ENCODE measurements at regions not wholly inside any gene's neighbourhood (a gene's known extent, or its start where the extent isn't known, plus 50 kb on each side); places are given as distances from the start of the nearest gene placed in this dataset.
A peak's percentile ranks its signal among the peaks of the same experiment; 100 is the strongest.

DNA sequence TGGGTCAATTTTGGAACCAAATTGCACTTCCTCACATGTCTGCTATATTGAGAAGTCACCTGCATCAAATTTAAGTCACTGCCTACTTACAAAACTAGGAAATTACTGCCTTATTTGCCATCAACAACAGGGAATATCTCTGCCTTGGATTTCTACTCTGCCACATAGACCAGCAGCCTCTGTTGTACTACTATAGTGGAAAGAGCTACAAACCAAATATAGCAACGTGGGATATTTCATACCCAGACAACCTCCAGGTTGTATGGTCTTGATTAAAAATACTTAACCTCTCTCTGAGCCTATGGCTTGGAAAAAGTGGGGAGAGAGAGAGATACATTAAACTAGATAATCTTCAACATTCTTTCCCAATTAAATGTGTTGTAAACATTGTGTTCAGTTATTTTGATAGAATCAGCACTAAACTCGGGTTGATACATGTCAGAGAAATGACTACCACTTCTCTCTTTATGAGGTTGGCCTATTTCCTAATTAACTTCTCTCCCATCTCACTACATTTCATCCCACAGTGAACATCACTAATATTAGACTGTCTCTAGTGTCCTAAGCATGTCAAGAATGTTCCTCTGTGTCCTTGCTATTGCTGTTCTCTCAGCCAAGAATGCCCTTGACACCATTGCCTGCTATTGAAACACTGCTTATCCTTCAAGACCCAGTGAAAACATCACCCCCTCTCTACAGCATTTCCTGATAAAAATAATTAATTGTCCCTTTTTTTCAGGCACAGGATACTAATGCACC is 421.2 kb downstream of the IPMK start:
- no peak for DNase-seq (ENCODE audit: extremely low spot score, unreplicated experiment)
- no peaks in the 10 kb centered on the region for H3K36me3 Mint-ChIP-seq
- no peak overlapping the region for H3K4me3 Mint-ChIP-seq
- TF ChIP-seq, protein P1, sequence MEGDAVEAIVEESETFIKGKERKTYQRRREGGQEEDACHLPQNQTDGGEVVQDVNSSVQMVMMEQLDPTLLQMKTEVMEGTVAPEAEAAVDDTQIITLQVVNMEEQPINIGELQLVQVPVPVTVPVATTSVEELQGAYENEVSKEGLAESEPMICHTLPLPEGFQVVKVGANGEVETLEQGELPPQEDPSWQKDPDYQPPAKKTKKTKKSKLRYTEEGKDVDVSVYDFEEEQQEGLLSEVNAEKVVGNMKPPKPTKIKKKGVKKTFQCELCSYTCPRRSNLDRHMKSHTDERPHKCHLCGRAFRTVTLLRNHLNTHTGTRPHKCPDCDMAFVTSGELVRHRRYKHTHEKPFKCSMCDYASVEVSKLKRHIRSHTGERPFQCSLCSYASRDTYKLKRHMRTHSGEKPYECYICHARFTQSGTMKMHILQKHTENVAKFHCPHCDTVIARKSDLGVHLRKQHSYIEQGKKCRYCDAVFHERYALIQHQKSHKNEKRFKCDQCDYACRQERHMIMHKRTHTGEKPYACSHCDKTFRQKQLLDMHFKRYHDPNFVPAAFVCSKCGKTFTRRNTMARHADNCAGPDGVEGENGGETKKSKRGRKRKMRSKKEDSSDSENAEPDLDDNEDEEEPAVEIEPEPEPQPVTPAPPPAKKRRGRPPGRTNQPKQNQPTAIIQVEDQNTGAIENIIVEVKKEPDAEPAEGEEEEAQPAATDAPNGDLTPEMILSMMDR (conservative IDR thresholded peaks at IDR 0.05) = no peak
- H3K4me1 Mint-ChIP-seq (ENCODE audit: unreplicated experiment) = peaks cover 13% of the 10 kb centered on the region
- H3K27ac Mint-ChIP-seq = no peak overlapping the region
- no peaks in the 10 kb centered on the region for H3K9me3 Mint-ChIP-seq
- no peaks in the 10 kb centered on the region for H3K27me3 Mint-ChIP-seq

DNA sequence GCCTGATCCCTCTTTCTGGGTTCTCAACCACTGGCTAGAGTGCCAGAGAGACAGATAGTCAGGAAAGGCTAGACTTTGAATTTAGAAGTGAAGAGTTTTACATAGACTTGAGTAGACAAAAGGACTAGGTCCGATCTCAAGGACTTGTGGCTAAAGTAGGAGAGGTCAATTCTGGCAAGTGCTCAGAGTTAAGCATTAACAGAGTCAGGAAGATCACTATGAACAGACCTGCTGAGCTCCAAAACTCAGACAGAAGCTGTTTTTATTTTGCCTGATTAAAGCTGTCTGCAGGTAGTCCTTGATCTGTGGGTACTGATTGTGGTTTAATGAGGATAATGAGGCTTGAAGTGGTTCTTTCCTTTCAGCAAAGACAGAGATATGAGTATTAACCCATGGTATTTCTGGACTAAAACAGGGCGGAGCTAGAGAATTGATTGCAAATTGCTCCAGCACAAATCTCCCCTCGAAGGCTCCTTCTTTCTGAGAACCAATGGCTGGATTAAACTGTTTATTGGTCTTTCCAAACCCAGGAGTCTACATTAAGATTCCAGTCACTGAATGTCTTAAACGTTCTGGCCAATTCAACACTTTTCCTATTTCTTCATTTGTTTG is 423.2 kb downstream of the IPMK start:
- Mint-ChIP-seq H3K4me1 (ENCODE audit: unreplicated experiment) (peaks cover 13% of the 10 kb centered on the region), H3K36me3 (peaks cover 4% of the 10 kb centered on the region), H3K27ac (no peak overlapping the region), H3K9me3 (peaks cover 13% of the 10 kb centered on the region), H3K27me3 (no peaks in the 10 kb centered on the region), H3K4me3 (peak overlapping the region; percentile 21)
- no peak for DNase-seq (ENCODE audit: extremely low spot score, unreplicated experiment)
- TF ChIP-seq, protein P1 (conservative IDR thresholded peaks at IDR 0.05) = no peak

DNA sequence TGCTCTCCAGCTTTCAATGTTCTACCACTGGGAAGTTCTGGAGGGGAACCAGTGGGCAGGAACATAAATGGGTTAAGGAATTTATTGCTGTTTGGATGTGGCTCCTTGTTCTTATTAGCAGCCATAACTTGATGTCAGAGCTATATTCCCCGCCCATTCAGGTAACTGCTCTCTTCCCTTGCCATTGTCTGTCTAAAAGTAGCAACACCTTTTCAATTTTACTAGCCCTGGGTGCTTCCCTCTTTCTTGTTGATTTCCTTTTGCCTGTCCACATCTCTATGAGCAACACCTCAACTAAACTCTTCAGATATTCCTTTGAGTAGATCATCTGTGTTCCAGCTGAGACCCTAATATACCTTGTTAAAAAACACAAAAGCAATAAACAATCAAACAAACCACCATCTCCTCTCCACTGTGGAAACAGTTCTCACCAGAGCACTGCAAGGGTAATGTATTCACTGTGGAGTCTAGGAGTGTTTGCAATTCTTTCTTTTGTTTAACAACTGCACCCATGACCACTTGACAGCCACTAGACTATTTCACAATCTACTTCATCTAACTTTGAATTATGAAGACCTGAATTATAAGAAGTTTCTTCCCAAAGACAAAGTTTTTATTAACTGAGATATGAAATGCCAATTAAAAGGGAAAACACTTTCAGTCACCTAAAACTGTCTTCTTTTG is 436.7 kb downstream of the IPMK start:
- H3K27ac Mint-ChIP-seq = peak overlapping the region; percentile 9
- H3K4me3 Mint-ChIP-seq = no peak overlapping the region
- no peaks in the 10 kb centered on the region for H3K4me1 Mint-ChIP-seq (ENCODE audit: unreplicated experiment)

DNA sequence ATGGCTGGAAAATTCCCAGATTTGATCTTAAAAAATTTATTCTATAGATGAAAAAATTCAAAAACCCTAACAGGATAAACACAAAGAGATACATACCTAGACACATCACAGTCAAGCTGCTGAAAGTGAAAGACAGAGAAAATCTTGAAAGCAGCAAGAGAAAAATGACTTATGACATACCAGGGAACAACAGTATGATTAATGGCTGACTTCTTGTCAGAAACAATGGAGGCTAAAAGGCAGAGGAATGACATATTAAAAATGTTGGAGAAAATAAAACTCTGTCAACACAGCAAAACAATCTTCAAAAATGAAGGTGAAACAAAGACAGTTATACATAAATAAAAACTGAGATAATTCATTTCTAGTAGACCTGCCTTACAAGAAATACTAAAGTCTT is 442.7 kb downstream of the IPMK start:
- TF ChIP-seq, protein P1 (conservative IDR thresholded peaks at IDR 0.05) = no peak
- Mint-ChIP-seq H3K36me3 (no peaks in the 10 kb centered on the region), H3K4me1 (ENCODE audit: unreplicated experiment) (peaks cover 23% of the 10 kb centered on the region), H3K27ac (no peak overlapping the region), H3K9me3 (no peaks in the 10 kb centered on the region), H3K4me3 (no peak overlapping the region), H3K27me3 (no peaks in the 10 kb centered on the region)
- DNase-seq (ENCODE audit: extremely low spot score, unreplicated experiment) = no peak

More for the DNA sequence above, 436.7 kb downstream of the IPMK start:
- Mint-ChIP-seq H3K36me3 (no peaks in the 10 kb centered on the region), H3K9me3 (no peaks in the 10 kb centered on the region), H3K27me3 (no peaks in the 10 kb centered on the region)
- TF ChIP-seq, protein P1 (conservative IDR thresholded peaks at IDR 0.05) = no peak
- no peak for DNase-seq (ENCODE audit: extremely low spot score, unreplicated experiment)

DNA sequence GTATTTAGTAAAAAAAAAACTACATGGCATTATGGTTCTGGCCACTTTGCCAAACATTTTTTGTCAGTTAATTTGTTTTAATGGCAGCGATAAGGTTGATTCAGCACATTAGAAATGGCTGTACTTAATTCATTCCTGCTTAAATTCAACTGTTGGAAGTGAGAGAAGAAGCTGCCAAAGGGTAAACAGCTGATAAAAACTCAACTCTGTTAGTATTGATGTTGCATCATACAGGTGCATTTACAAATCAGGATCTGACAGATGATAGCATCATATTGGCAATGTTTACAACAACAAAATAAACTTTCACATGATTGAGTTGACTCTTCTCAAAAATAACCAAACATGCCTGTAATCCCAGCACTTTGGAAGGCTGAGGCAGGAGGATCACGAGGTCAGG is 444.3 kb downstream of the IPMK start:
- no peak for DNase-seq (ENCODE audit: extremely low spot score, unreplicated experiment)
- Mint-ChIP-seq H3K27me3 (no peaks in the 10 kb centered on the region), H3K36me3 (no peaks in the 10 kb centered on the region), H3K27ac (no peak overlapping the region), H3K9me3 (no peaks in the 10 kb centered on the region), H3K4me3 (no peak overlapping the region), H3K4me1 (ENCODE audit: unreplicated experiment) (peaks cover 23% of the 10 kb centered on the region)
- TF ChIP-seq, protein P1 (conservative IDR thresholded peaks at IDR 0.05) = no peak
